HepG2 (cell line): ENCODE measurements at regions not wholly inside any gene's neighbourhood (a gene's known extent, or its start where the extent isn't known, plus 50 kb on each side); places are given as distances from the start of the nearest gene placed in this dataset.

Experiments
- ATAC-seq: fragments of 200-7000 bp; cut with Tn5 transposase; 3 replicates; pipeline ENCODE4 v1.9.1; 2020; ENCODE audit warnings: mild to moderate bottlenecking, moderate library complexity
- BruUV-seq: library from RNA; stranded (reverse); fragments of 400-500 nt; replicated peaks from 2 replicates; lab custom pipeline; 2021; lab: Mats Ljungman, UMichigan
- CTCF ChIA-PET: fragments of 300-600 bp; formaldehyde crosslinking; extraction: SDS; loops from one replicate; lab custom pipeline; 2021; ENCODE audit warnings: low total read pairs, inconsistent platforms, low intra/inter-chr PET ratio; lab: Yijun Ruan, JAX
- POLR2A ChIA-PET: fragments of 350-600 bp; sonication (Branson Sonifier 250); formaldehyde crosslinking; loops from one replicate; lab custom pipeline; 2020; ENCODE audit warnings: antibody characterized with exemption, inconsistent platforms; lab: Yijun Ruan, JAX
- DNase-seq: peaks from one replicate; pipeline ENCODE4 v3.0.0-alpha.2; 2015; ENCODE audit warnings: low spot score
- FAIRE-seq: peaks from 3 replicates; lab custom pipeline; 2011; peaks lifted over from hg19 to GRCh38; lab: Jason Lieb, UNC
- H2AFZ ChIP-seq: one replicate; pipeline ENCODE4 v1.6.1; 2011; ENCODE audit warnings: low read length, inconsistent platforms
- H3K27ac ChIP-seq: fragments of 300-600 bp; 3 replicates; pipeline ENCODE4 v1.8.0; 2011; ENCODE audit warnings: mixed run types, mild to moderate bottlenecking, mixed read lengths, low read length, inconsistent platforms; ENCODE audit not compliant: insufficient read depth; ENCODE audit errors: extremely low read length
- H3K27me3 ChIP-seq, 2 experiments: fragments of 200-600 bp in 1 of 2; 2 replicates in 1 of 2; 3 replicates in 1 of 2; pipeline versions ENCODE4 v1.6.0 to v1.8.0; 2011; ENCODE audit warnings: low read length in 2 of 2, mild to moderate bottlenecking in 2 of 2, moderate library complexity in 2 of 2, inconsistent platforms in 1 of 2; ENCODE audit not compliant: insufficient read depth in 2 of 2, control insufficient read depth in 1 of 2
- H3K36me3 ChIP-seq, 2 experiments: fragments of 200-600 bp in 1 of 2; replicated peaks in 1 of 2; 2 replicates in 1 of 2; 3 replicates in 1 of 2; pipeline versions ENCODE4 v1.5.1 to v1.8.0; 2011; ENCODE audit warnings: low read length in 2 of 2, inconsistent platforms in 1 of 2; ENCODE audit not compliant: insufficient read depth in 2 of 2, control insufficient read depth in 1 of 2
- H3K4me1 ChIP-seq: 2 replicates; pipeline ENCODE4 v1.5.1; 2012; ENCODE audit warnings: low read length, inconsistent platforms; ENCODE audit not compliant: insufficient read depth
- H3K4me2 ChIP-seq: 2 replicates; pipeline ENCODE4 v1.6.0; 2011; ENCODE audit warnings: low read depth, low read length, inconsistent platforms
- H3K4me3 ChIP-seq, 3 experiments: fragments of 200-600 bp in 1 of 3; sonication (generic), shearing (Covaris generic) in 1 of 3; replicated peaks in 1 of 3; 2 replicates each; pipeline ENCODE4 v1.5.1; 2011 to 2016; ENCODE audit warnings: low read length in 3 of 3, inconsistent platforms in 2 of 3, low read depth in 2 of 3, mild to moderate bottlenecking in 2 of 3, control low read depth in 1 of 3, mixed read lengths in 1 of 3; ENCODE audit not compliant: insufficient read depth in 1 of 3
- H3K79me2 ChIP-seq: one replicate; pipeline ENCODE4 v1.6.1; 2011; ENCODE audit warnings: low read length, inconsistent platforms; ENCODE audit not compliant: insufficient read depth
- H3K9ac ChIP-seq: 2 replicates; pipeline ENCODE4 v1.6.0; 2011; ENCODE audit warnings: mild to moderate bottlenecking, low read depth, low read length, inconsistent platforms; ENCODE audit not compliant: insufficient read depth
- H3K9me3 ChIP-seq: 2 replicates; pipeline ENCODE4 v1.5.1; 2012; ENCODE audit warnings: mild to moderate bottlenecking, low read length
- H4K20me1 ChIP-seq: 2 replicates; pipeline ENCODE4 v1.6.0; 2011; ENCODE audit warnings: inconsistent platforms, mild to moderate bottlenecking, low read length, moderate library complexity; ENCODE audit not compliant: insufficient read depth
- ETV5 ChIP-seq: IDR thresholded peaks from 2 replicates; pipeline ENCODE4 v1.6.1; 2018; ENCODE audit warnings: missing biosample characterization, missing genetic modification reagents, inconsistent platforms, borderline replicate concordance
- FOXA1 ChIP-seq, 2 experiments: fragments of 450-650 bp in 1 of 2; sonication (generic) in 1 of 2; formaldehyde crosslinking in 1 of 2; IDR thresholded peaks; 2 replicates each; pipeline versions ENCODE4 v1.4.0 to v1.6.1; 2016 to 2020; ENCODE audit warnings: missing genetic modification reagents in 1 of 2
- HOXA3 ChIP-seq: sonication (generic); formaldehyde crosslinking; IDR thresholded peaks from 2 replicates; pipeline ENCODE4 v1.5.0; 2020; ENCODE audit warnings: missing genetic modification reagents
- KMT2B ChIP-seq: IDR thresholded peaks from 2 replicates; pipeline ENCODE4 v1.6.1; 2016; ENCODE audit warnings: missing genetic modification reagents, missing compliant biosample characterization
- MIXL1 ChIP-seq: IDR thresholded peaks from 2 replicates; pipeline ENCODE4 v1.6.1; 2016
- MTA1 ChIP-seq: sonication (generic); formaldehyde crosslinking; IDR thresholded peaks from 2 replicates; pipeline ENCODE4 v1.4.0; 2020; ENCODE audit warnings: missing genetic modification reagents, mild to moderate bottlenecking, borderline replicate concordance
- ONECUT2 ChIP-seq: sonication (generic); formaldehyde crosslinking; IDR thresholded peaks from 2 replicates; pipeline ENCODE4 v1.4.0; 2020; ENCODE audit warnings: missing genetic modification reagents
- SIX1 ChIP-seq: sonication (generic); formaldehyde crosslinking; IDR thresholded peaks from 2 replicates; pipeline ENCODE4 v1.4.0; 2020; ENCODE audit warnings: missing genetic modification reagents, borderline replicate concordance
- SKIL ChIP-seq: sonication (generic); formaldehyde crosslinking; IDR thresholded peaks from 2 replicates; pipeline ENCODE4 v1.8.0; 2022; ENCODE audit warnings: missing genetic modification reagents, mild to moderate bottlenecking, moderate library complexity, borderline replicate concordance
- SNAPC5 ChIP-seq: sonication (generic); formaldehyde crosslinking; IDR thresholded peaks from 2 replicates; pipeline ENCODE4 v1.8.1; 2023; ENCODE audit warnings: mild to moderate bottlenecking, missing genetic modification reagents, borderline replicate concordance
- SP2 ChIP-seq: sonication (generic); formaldehyde crosslinking; IDR thresholded peaks from 2 replicates; pipeline ENCODE4 v1.5.1; 2020; ENCODE audit warnings: mild to moderate bottlenecking, missing genetic modification reagents
- STAG1 ChIP-seq: sonication (generic); formaldehyde crosslinking; IDR thresholded peaks from 2 replicates; pipeline ENCODE4 v1.4.0; 2020; ENCODE audit warnings: missing genetic modification reagents
- TERF1 ChIP-seq: sonication (generic); formaldehyde crosslinking; IDR thresholded peaks from 2 replicates; pipeline ENCODE4 v1.8.0; 2022; ENCODE audit warnings: mild to moderate bottlenecking, missing genetic modification reagents, moderate library complexity
- ZNF124 ChIP-seq: sonication (generic); formaldehyde crosslinking; IDR thresholded peaks from 2 replicates; pipeline ENCODE4 v1.4.0; 2020; ENCODE audit warnings: missing genetic modification reagents
- ZNF230 ChIP-seq: sonication (generic); formaldehyde crosslinking; IDR thresholded peaks from 2 replicates; pipeline ENCODE4 v1.4.0; 2020; ENCODE audit warnings: mild to moderate bottlenecking, missing genetic modification reagents
- ZNF451 ChIP-seq: sonication (generic); formaldehyde crosslinking; IDR thresholded peaks from 2 replicates; pipeline ENCODE4 v1.5.0; 2020; ENCODE audit warnings: mild to moderate bottlenecking, missing genetic modification reagents
- ZNF460 ChIP-seq: sonication (generic); formaldehyde crosslinking; IDR thresholded peaks from 2 replicates; pipeline ENCODE4 v1.5.1; 2020; ENCODE audit warnings: missing genetic modification reagents, mild to moderate bottlenecking, borderline replicate concordance
- ZNF556 ChIP-seq: sonication (generic); formaldehyde crosslinking; IDR thresholded peaks from 2 replicates; pipeline ENCODE4 v1.4.0; 2020; ENCODE audit warnings: mild to moderate bottlenecking, missing genetic modification reagents, borderline replicate concordance
- ZNF691 ChIP-seq: sonication (generic); formaldehyde crosslinking; IDR thresholded peaks from 2 replicates; pipeline ENCODE4 v1.4.0; 2020; ENCODE audit warnings: missing genetic modification reagents, low read depth, mild to moderate bottlenecking, borderline replicate concordance
- WGBS: methylation state at CpG from one replicate; pipeline ENCODE4 v1.1.6; 2017; ENCODE audit warnings: low lambda C conversion rate; 5-methylcytosine and 5-hydroxymethylcytosine counted together
- in situ Hi-C: cut with HindIII; loops from 2 replicates; pipeline ENCODE4 v1.10.0; 2017; ENCODE audit warnings: low pct_unique_long_range_greater_than_20kb; ENCODE audit not compliant: extremely low pct_ligation_motif_present
- intact Hi-C: fragments of 100-400 bp; cut with micrococcal nuclease; formaldehyde crosslinking; loops from one replicate; pipeline ENCODE4 v1.10.0; 2022; ENCODE audit not compliant: unreplicated experiment

- Histone ChIP-seq H3K4me3 (no peak overlapping the region), H3K27ac (no peak overlapping the region), H3K36me3 (no peaks in the 10 kb centered on the region), H3K9ac (no peak overlapping the region), H3K4me1 (no peaks in the 10 kb centered on the region), H2AFZ (no peak overlapping the region), H3K27me3 (no peaks in the 10 kb centered on the region), H3K79me2 (no peaks in the 10 kb centered on the region), H3K9me3 (no peaks in the 10 kb centered on the region), H4K20me1 (no peaks in the 10 kb centered on the region), H3K4me2 (no peak overlapping the region)
- FAIRE-seq (no peak), ATAC-seq (no peak), DNase-seq (no peak)
- BruUV-seq, result no TSS peak
- WGBS, result 0% methylated on average over 4 of the region's 4 CpGs
- in situ Hi-C loops (no loop called here), intact Hi-C loops (no loop called here)
- TF ChIP-seq HOXA3 (CRISPR knock-in tag) (no peak), ONECUT2 (CRISPR knock-in tag) (no peak), KMT2B (CRISPR knock-in tag) (no peak), MIXL1 (CRISPR knock-in tag) (no peak), ZNF230 (CRISPR knock-in tag) (no peak), ETV5 (CRISPR knock-in tag) (no peak), SP2 (no peak), TERF1 (CRISPR knock-in tag) (no peak), ZNF556 (CRISPR knock-in tag) (no peak), SIX1 (CRISPR knock-in tag) (no peak), FOXA1 (IDR thresholded peaks at IDR 0.05) (no peak), FOXA1 (CRISPR knock-in tag; IDR thresholded peaks at IDR 0.05) (no peak), SNAPC5 (no peak), ZNF451 (CRISPR knock-in tag) (no peak), ZNF691 (CRISPR knock-in tag) (no peak), SKIL (CRISPR knock-in tag) (no peak), MTA1 (CRISPR knock-in tag) (no peak), ZNF460 (no peak), ZNF124 (CRISPR knock-in tag) (no peak), STAG1 (no peak)
- CTCF ChIA-PET, result no interaction called here
- POLR2A ChIA-PET, result no interaction called here
Observed at GRCh38 chr7:16284581-16284980, 136.8 kb downstream of the CRPPA start.
